Fibroblast of lung (primary cell): ENCODE measurements at regions not wholly inside any gene's neighbourhood (a gene's known extent, or its start where the extent isn't known, plus 50 kb on each side); places are given as distances from the start of the nearest gene placed in this dataset.

ENCODE experiments used
- EZH2 ChIP-seq: IDR thresholded peaks from 2 replicates; pipeline ENCODE4 v1.5.1; 2012; ENCODE audit warnings: low read length, control low read depth, mild to moderate bottlenecking; ENCODE audit errors: missing control alignments
- TF ChIP-seq, protein P1 (sequence below), 2 donors: IDR thresholded peaks in 1 of 2; conservative IDR thresholded peaks in 1 of 2; 1 replicate in 1 of 2; 2 replicates in 1 of 2; pipeline ENCODE4 v1.5.1; 2011 to 2012; ENCODE audit warnings: low read length in 2 of 2, control low read depth in 1 of 2, inconsistent platforms in 1 of 2, low read depth in 1 of 2, mild to moderate bottlenecking in 1 of 2

DNA sequence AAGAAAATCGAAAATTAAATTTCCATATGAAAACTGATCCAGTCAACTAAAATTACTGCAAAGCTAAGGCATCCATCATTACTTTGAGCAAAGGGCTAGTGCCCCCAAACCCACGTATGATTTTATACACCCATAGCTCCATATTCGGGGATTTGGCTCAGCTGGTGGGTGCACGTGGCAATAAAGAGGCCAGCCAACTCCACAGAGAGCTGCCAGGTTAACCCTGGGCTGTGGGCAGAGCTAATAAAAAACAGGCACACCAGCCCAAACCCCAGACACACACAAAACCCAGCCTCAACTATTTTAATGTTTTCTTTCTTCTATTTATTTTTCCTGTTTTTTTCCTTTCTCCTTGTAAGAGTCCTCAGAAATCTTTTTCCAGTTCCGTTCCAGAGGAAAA, 151.3 kb upstream of the SOX11 start:
- TF ChIP-seq, protein P1, sequence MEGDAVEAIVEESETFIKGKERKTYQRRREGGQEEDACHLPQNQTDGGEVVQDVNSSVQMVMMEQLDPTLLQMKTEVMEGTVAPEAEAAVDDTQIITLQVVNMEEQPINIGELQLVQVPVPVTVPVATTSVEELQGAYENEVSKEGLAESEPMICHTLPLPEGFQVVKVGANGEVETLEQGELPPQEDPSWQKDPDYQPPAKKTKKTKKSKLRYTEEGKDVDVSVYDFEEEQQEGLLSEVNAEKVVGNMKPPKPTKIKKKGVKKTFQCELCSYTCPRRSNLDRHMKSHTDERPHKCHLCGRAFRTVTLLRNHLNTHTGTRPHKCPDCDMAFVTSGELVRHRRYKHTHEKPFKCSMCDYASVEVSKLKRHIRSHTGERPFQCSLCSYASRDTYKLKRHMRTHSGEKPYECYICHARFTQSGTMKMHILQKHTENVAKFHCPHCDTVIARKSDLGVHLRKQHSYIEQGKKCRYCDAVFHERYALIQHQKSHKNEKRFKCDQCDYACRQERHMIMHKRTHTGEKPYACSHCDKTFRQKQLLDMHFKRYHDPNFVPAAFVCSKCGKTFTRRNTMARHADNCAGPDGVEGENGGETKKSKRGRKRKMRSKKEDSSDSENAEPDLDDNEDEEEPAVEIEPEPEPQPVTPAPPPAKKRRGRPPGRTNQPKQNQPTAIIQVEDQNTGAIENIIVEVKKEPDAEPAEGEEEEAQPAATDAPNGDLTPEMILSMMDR (conservative IDR thresholded peaks at IDR 0.05 in 1 of 2, IDR thresholded peaks at IDR 0.05 in 1 of 2; ENCODE audit: low read depth in 1 of 2, low read length in 2 of 2), result no peak
- TF ChIP-seq EZH2, result no peak
